ENCODE measurements at regions not wholly inside any gene's neighbourhood (a gene's known extent, or its start where the extent isn't known, plus 50 kb on each side); places are given as distances from the start of the nearest gene placed in this dataset.
A peak's percentile ranks its signal among the peaks of the same experiment; 100 is the strongest.

GRCh38 chr1:60751306-60751705 is 331.1 kb upstream of the NFIA start:
- Histone ChIP-seq H3K4me1 (ENCODE audit: control insufficient read depth in 2 of 2, insufficient read depth in 2 of 2, low read length in 2 of 2) (no peaks in the 10 kb centered on the region), H3K27me3 (ENCODE audit: control insufficient read depth in 2 of 2, insufficient read depth in 1 of 2, low read length in 1 of 2) (no peaks in the 10 kb centered on the region), H3K36me3 (ENCODE audit: control insufficient read depth in 2 of 2, insufficient read depth in 2 of 2, low read length in 1 of 2) (no peaks in the 10 kb centered on the region), H3K4me3 (ENCODE audit: low read length in 2 of 2) (no peak overlapping the region), H3K9me3 (ENCODE audit: control insufficient read depth in 2 of 2, insufficient read depth in 1 of 2, low read length in 1 of 2) (no peaks in the 10 kb centered on the region), H3K27ac (ENCODE audit: low read depth in 1 of 2, low read length in 1 of 2) (no peak overlapping the region)
- DNase-seq (ENCODE audit: low read depth in 6 of 9, low spot score in 9 of 9), result no peak
- 100% methylated on average over 1 of the region's 1 CpG for WGBS

GRCh38 chr1:60747353-60747752 is 335.0 kb upstream of the NFIA start:
- DNase-seq (ENCODE audit: low read depth in 6 of 9, low spot score in 9 of 9), result no peak
- H3K36me3 ChIP-seq (ENCODE audit: control insufficient read depth in 2 of 2, insufficient read depth in 2 of 2, low read length in 1 of 2), result no peaks in the 10 kb centered on the region
- H3K4me3 ChIP-seq (ENCODE audit: low read length in 2 of 2), result no peak overlapping the region
- H3K9me3 ChIP-seq (ENCODE audit: control insufficient read depth in 2 of 2, insufficient read depth in 1 of 2, low read length in 1 of 2), result no peaks in the 10 kb centered on the region
- H3K27me3 ChIP-seq (ENCODE audit: control insufficient read depth in 2 of 2, insufficient read depth in 1 of 2, low read length in 1 of 2), result no peaks in the 10 kb centered on the region
- H3K27ac ChIP-seq (ENCODE audit: low read depth in 1 of 2, low read length in 1 of 2), result no peak overlapping the region
- 95% methylated on average over 5 of the region's 5 CpGs for WGBS
- H3K4me1 ChIP-seq (ENCODE audit: control insufficient read depth in 2 of 2, insufficient read depth in 2 of 2, low read length in 2 of 2), result no peaks in the 10 kb centered on the region

- no peaks in the 10 kb centered on the region for H3K36me3 ChIP-seq (ENCODE audit: control insufficient read depth in 2 of 2, insufficient read depth in 2 of 2, low read length in 1 of 2)
- H3K4me3 ChIP-seq (ENCODE audit: low read length in 2 of 2), result no peak overlapping the region
- H3K9me3 ChIP-seq (ENCODE audit: control insufficient read depth in 2 of 2, insufficient read depth in 1 of 2, low read length in 1 of 2), result no peaks in the 10 kb centered on the region
- H3K27me3 ChIP-seq (ENCODE audit: control insufficient read depth in 2 of 2, insufficient read depth in 1 of 2, low read length in 1 of 2), result no peaks in the 10 kb centered on the region
- WGBS, result 90% methylated on average over 13 of the region's 13 CpGs
- no peaks in the 10 kb centered on the region for H3K4me1 ChIP-seq (ENCODE audit: control insufficient read depth in 2 of 2, insufficient read depth in 2 of 2, low read length in 2 of 2)
- DNase-seq (ENCODE audit: low read depth in 6 of 9, low spot score in 9 of 9), result no peak
- no peak overlapping the region for H3K27ac ChIP-seq (ENCODE audit: low read depth in 1 of 2, low read length in 1 of 2)
Observed at GRCh38 chr1:60746278-60746791, 336.0 kb upstream of the NFIA start.

- no peaks in the 10 kb centered on the region for H3K9me3 ChIP-seq (ENCODE audit: control insufficient read depth in 2 of 2, insufficient read depth in 1 of 2, low read length in 1 of 2)
- WGBS, result 70% methylated on average over 2 of the region's 2 CpGs
- H3K27ac ChIP-seq (ENCODE audit: low read depth in 1 of 2, low read length in 1 of 2), result no peak overlapping the region
- no peak overlapping the region for H3K4me3 ChIP-seq (ENCODE audit: low read length in 2 of 2)
- H3K27me3 ChIP-seq (ENCODE audit: control insufficient read depth in 2 of 2, insufficient read depth in 1 of 2, low read length in 1 of 2), result no peaks in the 10 kb centered on the region
- no peak for DNase-seq (ENCODE audit: low read depth in 6 of 9, low spot score in 9 of 9)
- no peaks in the 10 kb centered on the region for H3K4me1 ChIP-seq (ENCODE audit: control insufficient read depth in 2 of 2, insufficient read depth in 2 of 2, low read length in 2 of 2)
- H3K36me3 ChIP-seq (ENCODE audit: control insufficient read depth in 2 of 2, insufficient read depth in 2 of 2, low read length in 1 of 2), result no peaks in the 10 kb centered on the region
Observed at GRCh38 chr1:60745484-60745883, 336.9 kb upstream of the NFIA start.

- H3K36me3 ChIP-seq (ENCODE audit: control insufficient read depth in 2 of 2, insufficient read depth in 2 of 2, low read length in 1 of 2), result no peaks in the 10 kb centered on the region
- no peaks in the 10 kb centered on the region for H3K27me3 ChIP-seq (ENCODE audit: control insufficient read depth in 2 of 2, insufficient read depth in 1 of 2, low read length in 1 of 2)
- no peaks in the 10 kb centered on the region for H3K9me3 ChIP-seq (ENCODE audit: control insufficient read depth in 2 of 2, insufficient read depth in 1 of 2, low read length in 1 of 2)
- H3K4me1 ChIP-seq (ENCODE audit: control insufficient read depth in 2 of 2, insufficient read depth in 2 of 2, low read length in 2 of 2), result no peaks in the 10 kb centered on the region
- H3K27ac ChIP-seq (ENCODE audit: low read depth in 1 of 2, low read length in 1 of 2), result no peak overlapping the region
- DNase-seq (ENCODE audit: low read depth in 6 of 9, low spot score in 9 of 9), result no peak
- 98% methylated on average over 4 of the region's 4 CpGs for whole genome bisulfite sequencing
- H3K4me3 ChIP-seq (ENCODE audit: low read length in 2 of 2), result no peak overlapping the region
Observed at GRCh38 chr1:60742339-60742738, 340.0 kb upstream of the NFIA start.

GRCh38 chr1:60740154-60740553 is 342.2 kb upstream of the NFIA start:
- H3K36me3 ChIP-seq (ENCODE audit: control insufficient read depth in 2 of 2, insufficient read depth in 2 of 2, low read length in 1 of 2), result no peaks in the 10 kb centered on the region
- no peak overlapping the region for H3K4me3 ChIP-seq (ENCODE audit: low read length in 2 of 2)
- WGBS, result 91% methylated on average over 2 of the region's 2 CpGs
- H3K27ac ChIP-seq (ENCODE audit: low read depth in 1 of 2, low read length in 1 of 2), result no peak overlapping the region
- H3K9me3 ChIP-seq (ENCODE audit: control insufficient read depth in 2 of 2, insufficient read depth in 1 of 2, low read length in 1 of 2), result no peaks in the 10 kb centered on the region
- no peaks in the 10 kb centered on the region for H3K4me1 ChIP-seq (ENCODE audit: control insufficient read depth in 2 of 2, insufficient read depth in 2 of 2, low read length in 2 of 2)
- DNase-seq (ENCODE audit: low read depth in 6 of 9, low spot score in 9 of 9), result no peak
- no peaks in the 10 kb centered on the region for H3K27me3 ChIP-seq (ENCODE audit: control insufficient read depth in 2 of 2, insufficient read depth in 1 of 2, low read length in 1 of 2)

- no peak for DNase-seq (ENCODE audit: low read depth in 6 of 9, low spot score in 9 of 9)
- Histone ChIP-seq H3K27ac (ENCODE audit: low read depth in 1 of 2, low read length in 1 of 2) (no peak overlapping the region), H3K4me3 (ENCODE audit: low read length in 2 of 2) (no peak overlapping the region), H3K36me3 (ENCODE audit: control insufficient read depth in 2 of 2, insufficient read depth in 2 of 2, low read length in 1 of 2) (no peaks in the 10 kb centered on the region), H3K4me1 (ENCODE audit: control insufficient read depth in 2 of 2, insufficient read depth in 2 of 2, low read length in 2 of 2) (no peaks in the 10 kb centered on the region), H3K27me3 (ENCODE audit: control insufficient read depth in 2 of 2, insufficient read depth in 1 of 2, low read length in 1 of 2) (no peaks in the 10 kb centered on the region), H3K9me3 (ENCODE audit: control insufficient read depth in 2 of 2, insufficient read depth in 1 of 2, low read length in 1 of 2) (no peaks in the 10 kb centered on the region)
Observed at GRCh38 chr1:60739729-60740128, 342.6 kb upstream of the NFIA start.

- no peak for DNase-seq (ENCODE audit: low read depth in 6 of 9, low spot score in 9 of 9)
- H3K36me3 ChIP-seq (ENCODE audit: control insufficient read depth in 2 of 2, insufficient read depth in 2 of 2, low read length in 1 of 2), result no peaks in the 10 kb centered on the region
- H3K4me3 ChIP-seq (ENCODE audit: low read length in 2 of 2), result no peak overlapping the region
- no peaks in the 10 kb centered on the region for H3K4me1 ChIP-seq (ENCODE audit: control insufficient read depth in 2 of 2, insufficient read depth in 2 of 2, low read length in 2 of 2)
- H3K9me3 ChIP-seq (ENCODE audit: control insufficient read depth in 2 of 2, insufficient read depth in 1 of 2, low read length in 1 of 2), result no peaks in the 10 kb centered on the region
- H3K27ac ChIP-seq (ENCODE audit: low read depth in 1 of 2, low read length in 1 of 2), result no peak overlapping the region
- 94% methylated on average over 3 of the region's 3 CpGs for WGBS
- no peaks in the 10 kb centered on the region for H3K27me3 ChIP-seq (ENCODE audit: control insufficient read depth in 2 of 2, insufficient read depth in 1 of 2, low read length in 1 of 2)
Observed at GRCh38 chr1:60732977-60733401, 349.4 kb upstream of the NFIA start.

GRCh38 chr1:60731321-60731720 is 351.0 kb upstream of the NFIA start:
- H3K9me3 ChIP-seq (ENCODE audit: control insufficient read depth in 2 of 2, insufficient read depth in 1 of 2, low read length in 1 of 2), result no peaks in the 10 kb centered on the region
- H3K4me3 ChIP-seq (ENCODE audit: low read length in 2 of 2), result no peak overlapping the region
- no peaks in the 10 kb centered on the region for H3K36me3 ChIP-seq (ENCODE audit: control insufficient read depth in 2 of 2, insufficient read depth in 2 of 2, low read length in 1 of 2)
- no peak overlapping the region for H3K27ac ChIP-seq (ENCODE audit: low read depth in 1 of 2, low read length in 1 of 2)
- DNase-seq (ENCODE audit: low read depth in 6 of 9, low spot score in 9 of 9), result peak in 1 of 9 donors; percentile 7
- 14% methylated on average over 1 of the region's 1 CpG for WGBS
- no peaks in the 10 kb centered on the region for H3K4me1 ChIP-seq (ENCODE audit: control insufficient read depth in 2 of 2, insufficient read depth in 2 of 2, low read length in 2 of 2)
- no peaks in the 10 kb centered on the region for H3K27me3 ChIP-seq (ENCODE audit: control insufficient read depth in 2 of 2, insufficient read depth in 1 of 2, low read length in 1 of 2)

GRCh38 chr1:60727552-60727951 is 354.8 kb upstream of the NFIA start:
- Histone ChIP-seq H3K9me3 (ENCODE audit: control insufficient read depth in 2 of 2, insufficient read depth in 1 of 2, low read length in 1 of 2) (no peaks in the 10 kb centered on the region), H3K27me3 (ENCODE audit: control insufficient read depth in 2 of 2, insufficient read depth in 1 of 2, low read length in 1 of 2) (no peaks in the 10 kb centered on the region), H3K27ac (ENCODE audit: low read depth in 1 of 2, low read length in 1 of 2) (no peak overlapping the region), H3K36me3 (ENCODE audit: control insufficient read depth in 2 of 2, insufficient read depth in 2 of 2, low read length in 1 of 2) (no peaks in the 10 kb centered on the region), H3K4me1 (ENCODE audit: control insufficient read depth in 2 of 2, insufficient read depth in 2 of 2, low read length in 2 of 2) (no peaks in the 10 kb centered on the region), H3K4me3 (ENCODE audit: low read length in 2 of 2) (no peak overlapping the region)
- no peak for DNase-seq (ENCODE audit: low read depth in 6 of 9, low spot score in 9 of 9)
- WGBS, result 100% methylated on average over 1 of the region's 1 CpG

All from thymus (tissue), 11 donors.